ENCODE measurements at regions not wholly inside any gene's neighbourhood (a gene's known extent, or its start where the extent isn't known, plus 50 kb on each side); places are given as distances from the start of the nearest gene placed in this dataset.

DNA sequence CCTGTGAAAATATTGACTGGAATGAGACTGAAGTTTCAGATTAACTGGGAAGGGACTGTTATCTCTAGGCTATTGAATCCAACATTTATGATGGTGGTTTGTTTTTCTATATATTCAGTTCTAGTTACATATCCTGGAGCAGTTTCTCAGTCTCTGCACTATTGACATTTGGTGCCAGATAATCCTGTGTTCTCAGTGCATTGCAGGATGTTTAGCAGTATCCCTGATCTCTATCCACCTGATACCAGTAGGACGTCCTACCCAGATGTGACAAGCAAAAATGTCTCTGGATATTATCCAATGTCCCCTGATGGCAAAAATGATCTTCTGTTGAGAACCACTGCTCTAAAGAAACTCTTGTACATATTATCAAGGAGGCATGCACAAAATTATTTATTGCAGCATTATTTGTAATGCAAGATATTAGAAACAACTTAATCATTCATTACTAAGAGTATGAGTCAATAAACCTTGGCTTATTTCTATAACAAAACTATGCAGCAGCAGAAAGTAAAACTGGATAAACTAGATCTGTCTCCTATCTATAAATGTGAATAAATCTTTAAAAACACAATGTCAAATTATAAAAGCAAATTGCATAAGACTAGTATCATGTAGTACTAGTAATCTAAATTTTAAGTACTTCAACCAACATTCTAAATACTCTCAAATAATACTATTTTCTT, 369.3 kb upstream of the RND3 start:
- Mint-ChIP-seq H3K4me1 (peaks cover 34 to 35% of the 10 kb centered on the region in 2 experiments), H3K9me3 (peaks cover 3 to 31% of the 10 kb centered on the region in 2 experiments; a peak in 4 of 5 replicates), H3K27ac (no peak overlapping the region), H3K36me3 (ENCODE audit: insufficient read depth in 1 of 3, low read depth in 3 of 3) (peaks cover 0 to 17% (median 17%) of the 10 kb centered on the region in 3 experiments; a peak in 6 of 7 replicates), H3K27me3 (ENCODE audit: low read depth) (no peaks in the 10 kb centered on the region), H3K4me3 (no peak overlapping the region)
- H3K56ac ChIP-seq (ENCODE audit: insufficient read length, low read depth, low read length), result no peak overlapping the region
- H3K79me2 ChIP-seq (ENCODE audit: insufficient read depth, low read length), result no peaks in the 10 kb centered on the region
- H3K4me1 ChIP-seq (ENCODE audit: insufficient read depth, low read length), result peaks cover 5% of the 10 kb centered on the region; the same call in 1 of the 2 replicates
- no peaks in the 10 kb centered on the region for H3K23me2 ChIP-seq (ENCODE audit: insufficient read length, low read depth, low read length, poor library complexity, severe bottlenecking)
- no peak overlapping the region for H3T11ph ChIP-seq (ENCODE audit: low read length)
- no peaks in the 10 kb centered on the region for H3K9me3 ChIP-seq (ENCODE audit: control insufficient read depth, low read depth, low read length)
- no peak overlapping the region for H3K14ac ChIP-seq (ENCODE audit: insufficient read depth, low read length)
- H4K8ac ChIP-seq (replicated peaks; ENCODE audit: insufficient read length, low read depth, low read length), result no peak overlapping the region
- no peak overlapping the region for H2AK5ac ChIP-seq (ENCODE audit: insufficient read length, low read length)
- H4K5ac ChIP-seq (ENCODE audit: insufficient read length, low read depth, low read length), result no peak overlapping the region
- H4K20me1 ChIP-seq (ENCODE audit: control insufficient read depth, insufficient read depth, insufficient read length), result no peaks in the 10 kb centered on the region
- no peak overlapping the region for H2BK120ac ChIP-seq (ENCODE audit: low read depth, low read length, poor library complexity, severe bottlenecking)
- H3K27ac ChIP-seq (ENCODE audit: insufficient read length, low read depth, low read length), result no peak overlapping the region
- no peak overlapping the region for H3K4me2 ChIP-seq (ENCODE audit: insufficient read depth, insufficient read length, low read length)
- H3K9ac ChIP-seq (ENCODE audit: extremely low read depth, insufficient read length, low read length), result no peak overlapping the region
- no peaks in the 10 kb centered on the region for H3K27me3 ChIP-seq (ENCODE audit: insufficient read depth, low read length)
- H3K79me1 ChIP-seq (ENCODE audit: insufficient read depth, low read depth, low read length, poor library complexity, severe bottlenecking), result no peaks in the 10 kb centered on the region
- DNase-seq, result no peak
- no peak overlapping the region for H2BK12ac ChIP-seq (ENCODE audit: insufficient read length, low read depth, low read length)
- no peak overlapping the region for H2AFZ ChIP-seq (ENCODE audit: low read length)
- no peak overlapping the region for H3K23ac ChIP-seq (ENCODE audit: insufficient read length, low read depth, low read length)
- H2BK20ac ChIP-seq (ENCODE audit: low read depth, low read length, poor library complexity, severe bottlenecking), result no peak overlapping the region
- H2BK5ac ChIP-seq (ENCODE audit: insufficient read length, low read length), result no peak overlapping the region
- no CpG with 5 or more reads among the region's 1 CpG for WGBS (ENCODE audit: extremely low coverage, insufficient read length, low lambda C conversion rate)
- H2BK15ac ChIP-seq (ENCODE audit: low read depth, low read length), result no peak overlapping the region
- TF ChIP-seq, protein P1, sequence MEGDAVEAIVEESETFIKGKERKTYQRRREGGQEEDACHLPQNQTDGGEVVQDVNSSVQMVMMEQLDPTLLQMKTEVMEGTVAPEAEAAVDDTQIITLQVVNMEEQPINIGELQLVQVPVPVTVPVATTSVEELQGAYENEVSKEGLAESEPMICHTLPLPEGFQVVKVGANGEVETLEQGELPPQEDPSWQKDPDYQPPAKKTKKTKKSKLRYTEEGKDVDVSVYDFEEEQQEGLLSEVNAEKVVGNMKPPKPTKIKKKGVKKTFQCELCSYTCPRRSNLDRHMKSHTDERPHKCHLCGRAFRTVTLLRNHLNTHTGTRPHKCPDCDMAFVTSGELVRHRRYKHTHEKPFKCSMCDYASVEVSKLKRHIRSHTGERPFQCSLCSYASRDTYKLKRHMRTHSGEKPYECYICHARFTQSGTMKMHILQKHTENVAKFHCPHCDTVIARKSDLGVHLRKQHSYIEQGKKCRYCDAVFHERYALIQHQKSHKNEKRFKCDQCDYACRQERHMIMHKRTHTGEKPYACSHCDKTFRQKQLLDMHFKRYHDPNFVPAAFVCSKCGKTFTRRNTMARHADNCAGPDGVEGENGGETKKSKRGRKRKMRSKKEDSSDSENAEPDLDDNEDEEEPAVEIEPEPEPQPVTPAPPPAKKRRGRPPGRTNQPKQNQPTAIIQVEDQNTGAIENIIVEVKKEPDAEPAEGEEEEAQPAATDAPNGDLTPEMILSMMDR (conservative IDR thresholded peaks at IDR 0.05), result no peak
- no peak overlapping the region for H3K18ac ChIP-seq (ENCODE audit: insufficient read length, low read depth, low read length)
- no peak overlapping the region for H4K91ac ChIP-seq (ENCODE audit: insufficient read length, low read depth, low read length)
- no peak overlapping the region for H3K4ac ChIP-seq (ENCODE audit: low read depth, low read length)

Data from H9 (cell line).